ENCODE measurements at regions not wholly inside any gene's neighbourhood (a gene's known extent, or its start where the extent isn't known, plus 50 kb on each side); places are given as distances from the start of the nearest gene placed in this dataset.

DNA sequence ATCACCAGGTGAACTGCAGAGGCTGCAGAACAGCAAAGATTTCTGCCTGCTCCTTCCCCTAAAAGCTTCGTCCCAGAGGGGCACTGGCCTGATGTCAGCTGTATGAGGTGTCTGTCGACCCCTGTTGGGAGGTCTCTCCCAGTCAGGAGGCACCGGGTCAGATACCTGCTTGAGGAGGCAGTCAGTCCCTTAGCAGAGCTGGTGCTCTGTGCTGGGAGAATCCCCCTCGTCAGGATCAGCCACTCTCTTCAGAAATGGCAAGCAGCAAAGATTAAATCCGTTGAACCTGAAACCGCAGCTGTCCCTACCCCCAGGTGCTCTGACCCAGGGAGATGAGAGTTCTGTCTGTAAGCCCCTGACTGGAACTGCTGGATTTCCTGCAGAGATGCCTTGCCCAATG is 1166.3 kb upstream of the ADGRL3 start:
- TF ChIP-seq, protein P1, sequence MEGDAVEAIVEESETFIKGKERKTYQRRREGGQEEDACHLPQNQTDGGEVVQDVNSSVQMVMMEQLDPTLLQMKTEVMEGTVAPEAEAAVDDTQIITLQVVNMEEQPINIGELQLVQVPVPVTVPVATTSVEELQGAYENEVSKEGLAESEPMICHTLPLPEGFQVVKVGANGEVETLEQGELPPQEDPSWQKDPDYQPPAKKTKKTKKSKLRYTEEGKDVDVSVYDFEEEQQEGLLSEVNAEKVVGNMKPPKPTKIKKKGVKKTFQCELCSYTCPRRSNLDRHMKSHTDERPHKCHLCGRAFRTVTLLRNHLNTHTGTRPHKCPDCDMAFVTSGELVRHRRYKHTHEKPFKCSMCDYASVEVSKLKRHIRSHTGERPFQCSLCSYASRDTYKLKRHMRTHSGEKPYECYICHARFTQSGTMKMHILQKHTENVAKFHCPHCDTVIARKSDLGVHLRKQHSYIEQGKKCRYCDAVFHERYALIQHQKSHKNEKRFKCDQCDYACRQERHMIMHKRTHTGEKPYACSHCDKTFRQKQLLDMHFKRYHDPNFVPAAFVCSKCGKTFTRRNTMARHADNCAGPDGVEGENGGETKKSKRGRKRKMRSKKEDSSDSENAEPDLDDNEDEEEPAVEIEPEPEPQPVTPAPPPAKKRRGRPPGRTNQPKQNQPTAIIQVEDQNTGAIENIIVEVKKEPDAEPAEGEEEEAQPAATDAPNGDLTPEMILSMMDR (conservative IDR thresholded peaks at IDR 0.05; ENCODE audit: low read depth, low read length) = no peak
- no peak for TF ChIP-seq EZH2 (IDR thresholded peaks at IDR 0.05; ENCODE audit: low read length, unreplicated experiment)
- no peak for TF ChIP-seq EZH2phosphoT487 (IDR thresholded peaks at IDR 0.05; ENCODE audit: borderline replicate concordance, low read length)

All from PC-3 (cell line).